Right atrium auricular region (tissue), 2 donors: ENCODE measurements at regions not wholly inside any gene's neighbourhood (a gene's known extent, or its start where the extent isn't known, plus 50 kb on each side); places are given as distances from the start of the nearest gene placed in this dataset.
A peak's percentile ranks its signal among the peaks of the same experiment; 100 is the strongest.

ENCODE experiments used
- DNase-seq: peaks from one replicate; pipeline ENCODE4 v3.0.0-alpha.2; 2019; ENCODE audit warnings: low spot score
- H3K27ac ChIP-seq, 2 donors: fragments of 200-600 bp; sonication (generic); 1 replicate in 1 of 2; 2 replicates in 1 of 2; pipeline ENCODE4 v1.5.1; 2016 to 2019
- H3K27me3 ChIP-seq, 2 donors: fragments of 200-600 bp; sonication (generic); one replicate each; pipeline versions ENCODE4 v1.5.1 to v1.6.0; 2017 to 2019
- H3K36me3 ChIP-seq: fragments of 200-600 bp; sonication (generic); one replicate; pipeline ENCODE4 v1.5.1; 2016
- H3K4me1 ChIP-seq, 2 donors: fragments of 200-600 bp; sonication (generic); one replicate each; pipeline versions ENCODE4 v1.5.1 to v1.6.0; 2017 to 2019
- H3K4me3 ChIP-seq, 2 donors: fragments of 200-600 bp; sonication (generic); 1 replicate in 1 of 2; 2 replicates in 1 of 2; pipeline ENCODE4 v1.5.1; 2017 to 2019; ENCODE audit warnings: mild to moderate bottlenecking in 1 of 2, moderate library complexity in 1 of 2
- H3K9me3 ChIP-seq, 2 donors: fragments of 200-600 bp; sonication (generic); one replicate each; pipeline ENCODE4 v1.5.1; 2019
- CTCF ChIP-seq, 2 donors: fragments of 200-600 bp; sonication (generic); IDR thresholded peaks; one replicate each; pipeline ENCODE4 v1.5.1; 2019; ENCODE audit warnings: antibody characterized with exemption in 2 of 2

- H3K27me3 ChIP-seq: no peaks in the 10 kb centered on the region
- H3K36me3 ChIP-seq: no peaks in the 10 kb centered on the region
- no peak overlapping the region for H3K27ac ChIP-seq
- no peak for TF ChIP-seq CTCF (IDR thresholded peaks at IDR 0.05)
- no peak for DNase-seq
- H3K4me3 ChIP-seq: no peak overlapping the region
- H3K4me1 ChIP-seq: no peaks in the 10 kb centered on the region
- H3K9me3 ChIP-seq: no peaks in the 10 kb centered on the region
Measured at GRCh38 chr14:100416081-100416680, 93.0 kb downstream of the SLC25A47 start.

- peak in 1 of 2 donors; percentile 47 for TF ChIP-seq CTCF (IDR thresholded peaks at IDR 0.05)
- no peaks in the 10 kb centered on the region for H3K36me3 ChIP-seq
- no peaks in the 10 kb centered on the region for H3K9me3 ChIP-seq
- H3K4me3 ChIP-seq: no peak overlapping the region
- H3K27ac ChIP-seq: no peak overlapping the region
- H3K4me1 ChIP-seq: no peaks in the 10 kb centered on the region
- peak; percentile 61 for DNase-seq
- H3K27me3 ChIP-seq: no peaks in the 10 kb centered on the region
Measured at GRCh38 chr14:100416921-100417860, 94.1 kb downstream of the SLC25A47 start.

- H3K9me3 ChIP-seq: no peaks in the 10 kb centered on the region
- TF ChIP-seq CTCF (IDR thresholded peaks at IDR 0.05): no peak
- H3K4me3 ChIP-seq: no peak overlapping the region
- DNase-seq: no peak
- H3K27me3 ChIP-seq: no peaks in the 10 kb centered on the region
- H3K4me1 ChIP-seq: no peaks in the 10 kb centered on the region
- no peaks in the 10 kb centered on the region for H3K36me3 ChIP-seq
- no peak overlapping the region for H3K27ac ChIP-seq
Measured at GRCh38 chr14:100419856-100420255, 96.7 kb downstream of the SLC25A47 start.

GRCh38 chr14:100421756-100422470 is 98.8 kb downstream of the SLC25A47 start:
- no peak overlapping the region for H3K4me3 ChIP-seq
- no peaks in the 10 kb centered on the region for H3K4me1 ChIP-seq
- no peak for DNase-seq
- H3K27ac ChIP-seq: no peak overlapping the region
- no peaks in the 10 kb centered on the region for H3K27me3 ChIP-seq
- no peaks in the 10 kb centered on the region for H3K9me3 ChIP-seq
- no peaks in the 10 kb centered on the region for H3K36me3 ChIP-seq
- TF ChIP-seq CTCF (IDR thresholded peaks at IDR 0.05): no peak

- Histone ChIP-seq H3K9me3 (no peaks in the 10 kb centered on the region), H3K4me3 (no peak overlapping the region), H3K4me1 (no peaks in the 10 kb centered on the region), H3K27ac (no peak overlapping the region), H3K36me3 (no peaks in the 10 kb centered on the region), H3K27me3 (no peaks in the 10 kb centered on the region)
- TF ChIP-seq CTCF (IDR thresholded peaks at IDR 0.05): no peak
- no peak for DNase-seq
Measured at GRCh38 chr14:100422556-100423316, 99.6 kb downstream of the SLC25A47 start.
